ENCODE measurements at regions not wholly inside any gene's neighbourhood (a gene's known extent, or its start where the extent isn't known, plus 50 kb on each side); places are given as distances from the start of the nearest gene placed in this dataset.

- DNase-seq (ENCODE audit: low read depth): no peak
Observed at GRCh38 chr12:66047411-66048021, 83.0 kb downstream of the LLPH start.

DNA sequence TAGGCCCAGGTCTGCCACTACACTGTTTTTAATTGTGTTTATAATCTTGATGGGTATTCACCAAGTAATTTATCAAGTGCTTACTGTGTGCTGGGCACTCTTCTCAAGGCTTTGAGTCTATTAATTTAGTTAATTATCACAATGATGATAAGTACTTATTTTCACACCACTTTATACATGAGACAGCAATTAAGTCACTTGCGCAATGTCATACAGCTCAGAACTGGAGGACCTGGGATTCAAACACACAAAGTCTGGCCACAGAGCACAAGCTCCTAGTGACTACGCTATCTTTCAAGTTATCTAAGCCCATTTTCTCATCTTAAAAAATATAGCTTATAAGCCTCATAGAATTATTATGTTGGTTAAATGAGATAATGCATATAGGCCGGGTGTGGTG lies 85.0 kb downstream of the LLPH start:
- no peak for TF ChIP-seq CTCF (conservative IDR thresholded peaks at IDR 0.05; ENCODE audit: low read depth, low read length)
- no peak for DNase-seq (ENCODE audit: low read depth)
- no peak overlapping the region for H3K4me3 ChIP-seq (ENCODE audit: low read depth, low read length)

More at GRCh38 chr12:66047411-66048021, 83.0 kb downstream of the LLPH start:
- H3K4me3 ChIP-seq (ENCODE audit: low read depth, low read length): no peak overlapping the region
- no peak for TF ChIP-seq CTCF (conservative IDR thresholded peaks at IDR 0.05; ENCODE audit: low read depth, low read length)

DNA sequence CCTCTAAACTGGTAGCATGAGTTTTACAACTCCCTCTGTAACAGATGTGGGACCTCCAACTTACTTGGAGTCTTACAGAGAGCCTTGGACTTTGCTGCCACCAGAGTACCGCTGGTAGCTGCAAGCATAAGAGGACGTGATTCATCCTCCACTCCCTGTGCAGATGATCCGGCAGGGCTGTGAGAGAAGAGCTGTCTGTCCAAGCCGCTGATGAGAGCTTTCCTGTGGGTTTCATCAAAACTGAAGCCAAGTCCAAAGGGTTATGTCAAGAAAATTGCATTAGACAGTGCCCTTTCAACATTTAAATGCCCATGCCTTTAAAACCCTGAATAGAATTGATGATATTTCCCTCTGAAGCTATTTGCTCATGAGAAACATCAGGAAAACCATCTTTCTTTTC lies 85.8 kb downstream of the LLPH start:
- TF ChIP-seq CTCF (conservative IDR thresholded peaks at IDR 0.05; ENCODE audit: low read depth, low read length): no peak
- no peak for DNase-seq (ENCODE audit: low read depth)
- H3K4me3 ChIP-seq (ENCODE audit: low read depth, low read length): no peak overlapping the region

DNA sequence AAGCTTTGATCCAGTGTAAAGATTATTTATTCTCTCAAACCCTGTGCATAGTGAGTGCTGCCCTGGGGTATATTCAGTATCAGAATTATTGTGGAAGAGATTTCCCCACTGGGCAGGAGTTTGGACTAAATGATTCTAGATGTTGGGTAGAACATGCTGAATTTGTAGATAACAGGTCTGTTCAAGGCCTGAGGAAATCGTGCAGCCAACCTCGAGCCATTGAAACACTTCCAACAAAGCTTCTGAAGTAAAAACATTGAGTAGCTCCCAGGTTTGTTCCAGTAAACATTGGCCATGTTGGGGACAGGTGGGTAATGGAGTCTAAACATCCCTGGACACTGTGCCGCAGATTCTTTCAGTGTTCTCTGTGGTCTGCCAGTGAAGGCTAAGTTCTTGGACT lies 87.5 kb downstream of the LLPH start:
- TF ChIP-seq CTCF (conservative IDR thresholded peaks at IDR 0.05; ENCODE audit: low read depth, low read length): no peak
- no peak overlapping the region for H3K4me3 ChIP-seq (ENCODE audit: low read depth, low read length)
- no peak for DNase-seq (ENCODE audit: low read depth)

DNA sequence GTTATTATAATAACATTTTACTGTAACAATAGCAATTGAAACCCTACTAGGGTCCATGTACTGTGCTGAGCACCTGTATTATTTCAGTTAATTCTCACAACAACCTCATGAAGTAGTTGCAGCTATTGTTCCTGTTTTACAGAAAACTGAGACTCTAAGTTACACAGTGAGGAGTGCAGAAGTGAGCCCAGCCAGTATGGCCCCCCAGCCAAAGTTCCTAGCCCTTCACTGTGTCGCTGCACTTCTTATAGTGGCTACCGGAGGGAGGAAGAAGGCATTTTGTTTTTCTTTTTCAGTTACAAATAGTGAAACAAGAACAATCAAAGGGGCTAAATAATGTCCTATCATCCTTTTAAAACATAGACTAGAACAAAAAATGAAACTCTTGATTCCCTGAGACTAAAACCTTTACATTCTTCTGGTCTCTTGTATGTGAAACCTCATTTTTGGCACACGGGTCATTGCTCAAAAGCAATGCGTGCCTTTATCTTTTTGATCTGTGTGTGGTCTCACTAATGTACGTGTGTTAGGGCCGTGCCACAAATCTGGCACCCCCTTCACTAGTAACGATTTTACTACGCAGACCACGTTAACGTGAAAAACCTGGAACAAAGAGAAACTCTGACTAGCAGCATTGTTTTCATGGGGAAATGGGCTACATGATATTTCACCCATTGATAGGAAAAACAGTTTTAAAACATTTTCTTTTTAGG lies 88.7 kb downstream of the LLPH start:
- TF ChIP-seq CTCF (conservative IDR thresholded peaks at IDR 0.05; ENCODE audit: low read depth, low read length): no peak
- no peak for DNase-seq (ENCODE audit: low read depth)
- no peak overlapping the region for H3K4me3 ChIP-seq (ENCODE audit: low read depth, low read length)

GRCh38 chr12:66036317-66036716 lies 94.2 kb downstream of the LLPH start:
- H3K4me3 ChIP-seq (ENCODE audit: low read depth, low read length): no peak overlapping the region
- TF ChIP-seq CTCF (conservative IDR thresholded peaks at IDR 0.05; ENCODE audit: low read depth, low read length): no peak
- DNase-seq (ENCODE audit: low read depth): peak; percentile 70
